ENCODE measurements at regions not wholly inside any gene's neighbourhood (a gene's known extent, or its start where the extent isn't known, plus 50 kb on each side); places are given as distances from the start of the nearest gene placed in this dataset.
"Not testable (repeated sequence)": the region's sequence is repeated elsewhere in the genome, so short reads cannot be mapped to it uniquely, and the experiment has no call there.

GRCh38 chr11:22920939-22921565 lies 60.8 kb upstream of the CCDC179 start:
- no peak overlapping the region for H3K4me3 ChIP-seq (ENCODE audit: low read length)
- H3K27me3 ChIP-seq (ENCODE audit: insufficient read depth, low read length) = no peaks in the 10 kb centered on the region
- H2AFZ ChIP-seq (ENCODE audit: low read depth, low read length) = no peak overlapping the region
- H3K36me3 ChIP-seq (ENCODE audit: insufficient read depth, low read length) = no peaks in the 10 kb centered on the region
- H3K9me3 ChIP-seq (ENCODE audit: low read length) = no peaks in the 10 kb centered on the region
- H3K4me1 ChIP-seq (ENCODE audit: insufficient read depth, low read length) = no peaks in the 10 kb centered on the region

GRCh38 chr11:22922672-22923071 lies 62.4 kb upstream of the CCDC179 start:
- H3K9me3 ChIP-seq (ENCODE audit: low read length) = no peaks in the 10 kb centered on the region
- no peaks in the 10 kb centered on the region for H3K36me3 ChIP-seq (ENCODE audit: insufficient read depth, low read length)
- H2AFZ ChIP-seq (ENCODE audit: low read depth, low read length) = no peak overlapping the region
- H3K27me3 ChIP-seq (ENCODE audit: insufficient read depth, low read length) = no peaks in the 10 kb centered on the region
- no peaks in the 10 kb centered on the region for H3K4me1 ChIP-seq (ENCODE audit: insufficient read depth, low read length)
- no peak overlapping the region for H3K4me3 ChIP-seq (ENCODE audit: low read length)

- H3K4me1 ChIP-seq (ENCODE audit: insufficient read depth, low read length) = no peaks in the 10 kb centered on the region
- H3K9me3 ChIP-seq (ENCODE audit: low read length) = no peaks in the 10 kb centered on the region
- no peaks in the 10 kb centered on the region for H3K36me3 ChIP-seq (ENCODE audit: insufficient read depth, low read length)
- H3K27me3 ChIP-seq (ENCODE audit: insufficient read depth, low read length) = no peaks in the 10 kb centered on the region
- H2AFZ ChIP-seq (ENCODE audit: low read depth, low read length) = no peak overlapping the region
- no peak overlapping the region for H3K4me3 ChIP-seq (ENCODE audit: low read length)
These were observed 63.3 kb upstream of the CCDC179 start for GRCh38 chr11:22923561-22923960.

- no peaks in the 10 kb centered on the region for H3K9me3 ChIP-seq (ENCODE audit: low read length)
- H2AFZ ChIP-seq (ENCODE audit: low read depth, low read length) = no peak overlapping the region
- no peaks in the 10 kb centered on the region for H3K27me3 ChIP-seq (ENCODE audit: insufficient read depth, low read length)
These were observed 66.1 kb upstream of the CCDC179 start for GRCh38 chr11:22926341-22926740.

GRCh38 chr11:22927793-22928192 lies 67.5 kb upstream of the CCDC179 start:
- Histone ChIP-seq H3K4me1 (ENCODE audit: insufficient read depth, low read length) (no peaks in the 10 kb centered on the region), H3K9me3 (ENCODE audit: low read length) (no peaks in the 10 kb centered on the region), H3K36me3 (ENCODE audit: insufficient read depth, low read length) (no peaks in the 10 kb centered on the region), H2AFZ (ENCODE audit: low read depth, low read length) (no peak overlapping the region), H3K27me3 (ENCODE audit: insufficient read depth, low read length) (no peaks in the 10 kb centered on the region), H3K4me3 (ENCODE audit: low read length) (no peak overlapping the region)

More at GRCh38 chr11:22926341-22926740, 66.1 kb upstream of the CCDC179 start:
- Histone ChIP-seq H3K4me1 (ENCODE audit: insufficient read depth, low read length) (no peaks in the 10 kb centered on the region), H3K36me3 (ENCODE audit: insufficient read depth, low read length) (no peaks in the 10 kb centered on the region), H3K4me3 (ENCODE audit: low read length) (no peak overlapping the region)

- no peaks in the 10 kb centered on the region for H3K27me3 ChIP-seq (ENCODE audit: insufficient read depth, low read length)
- H3K36me3 ChIP-seq (ENCODE audit: insufficient read depth, low read length) = no peaks in the 10 kb centered on the region
- no peak overlapping the region for H2AFZ ChIP-seq (ENCODE audit: low read depth, low read length)
- no peaks in the 10 kb centered on the region for H3K4me1 ChIP-seq (ENCODE audit: insufficient read depth, low read length)
- H3K9me3 ChIP-seq (ENCODE audit: low read length) = no peaks in the 10 kb centered on the region
- no peak overlapping the region for H3K4me3 ChIP-seq (ENCODE audit: low read length)
These were observed 68.1 kb upstream of the CCDC179 start for GRCh38 chr11:22928207-22928917.

- Histone ChIP-seq H3K36me3 (ENCODE audit: insufficient read depth, low read length) (no peaks in the 10 kb centered on the region), H3K4me1 (ENCODE audit: insufficient read depth, low read length) (no peaks in the 10 kb centered on the region), H3K4me3 (ENCODE audit: low read length) (no peak overlapping the region), H3K27me3 (ENCODE audit: insufficient read depth, low read length) (no peaks in the 10 kb centered on the region), H2AFZ (ENCODE audit: low read depth, low read length) (no peak overlapping the region), H3K9me3 (ENCODE audit: low read length) (no peaks in the 10 kb centered on the region)
These were observed 70.7 kb upstream of the CCDC179 start for GRCh38 chr11:22930816-22931594.

- Histone ChIP-seq H3K36me3 (ENCODE audit: insufficient read depth, low read length) (no peaks in the 10 kb centered on the region), H3K27me3 (ENCODE audit: insufficient read depth, low read length) (no peaks in the 10 kb centered on the region), H2AFZ (ENCODE audit: low read depth, low read length) (no peak overlapping the region), H3K4me3 (ENCODE audit: low read length) (no peak overlapping the region), H3K4me1 (ENCODE audit: insufficient read depth, low read length) (no peaks in the 10 kb centered on the region), H3K9me3 (ENCODE audit: low read length) (no peaks in the 10 kb centered on the region)
These were observed 78.4 kb upstream of the CCDC179 start for GRCh38 chr11:22938691-22939090.

- not testable (repeated sequence) for H3K27me3 ChIP-seq (ENCODE audit: insufficient read depth, low read length); H2AFZ ChIP-seq (ENCODE audit: low read depth, low read length); H3K36me3 ChIP-seq (ENCODE audit: insufficient read depth, low read length); H3K9me3 ChIP-seq (ENCODE audit: low read length); H3K4me1 ChIP-seq (ENCODE audit: insufficient read depth, low read length); H3K4me3 ChIP-seq (ENCODE audit: low read length)
These were observed 81.3 kb upstream of the CCDC179 start for GRCh38 chr11:22941544-22941943.

- Histone ChIP-seq H2AFZ (ENCODE audit: low read depth, low read length) (no peak overlapping the region), H3K9me3 (ENCODE audit: low read length) (no peaks in the 10 kb centered on the region), H3K36me3 (ENCODE audit: insufficient read depth, low read length) (no peaks in the 10 kb centered on the region), H3K4me1 (ENCODE audit: insufficient read depth, low read length) (no peaks in the 10 kb centered on the region), H3K27me3 (ENCODE audit: insufficient read depth, low read length) (no peaks in the 10 kb centered on the region), H3K4me3 (ENCODE audit: low read length) (no peak overlapping the region)
These were observed 97.5 kb upstream of the CCDC179 start for GRCh38 chr11:22957786-22958185.

- Histone ChIP-seq H3K4me3 (ENCODE audit: low read length) (no peak overlapping the region), H3K36me3 (ENCODE audit: insufficient read depth, low read length) (no peaks in the 10 kb centered on the region), H3K27me3 (ENCODE audit: insufficient read depth, low read length) (no peaks in the 10 kb centered on the region), H2AFZ (ENCODE audit: low read depth, low read length) (no peak overlapping the region), H3K9me3 (ENCODE audit: low read length) (no peaks in the 10 kb centered on the region), H3K4me1 (ENCODE audit: insufficient read depth, low read length) (no peaks in the 10 kb centered on the region)
These were observed 114.0 kb upstream of the CCDC179 start for GRCh38 chr11:22974251-22974650.

GRCh38 chr11:22976146-22976545 lies 115.9 kb upstream of the CCDC179 start:
- no peaks in the 10 kb centered on the region for H3K27me3 ChIP-seq (ENCODE audit: insufficient read depth, low read length)
- no peaks in the 10 kb centered on the region for H3K4me1 ChIP-seq (ENCODE audit: insufficient read depth, low read length)
- no peak overlapping the region for H2AFZ ChIP-seq (ENCODE audit: low read depth, low read length)
- H3K9me3 ChIP-seq (ENCODE audit: low read length) = no peaks in the 10 kb centered on the region
- H3K4me3 ChIP-seq (ENCODE audit: low read length) = no peak overlapping the region
- no peaks in the 10 kb centered on the region for H3K36me3 ChIP-seq (ENCODE audit: insufficient read depth, low read length)

- no peaks in the 10 kb centered on the region for H3K4me1 ChIP-seq (ENCODE audit: insufficient read depth, low read length)
- no peak overlapping the region for H2AFZ ChIP-seq (ENCODE audit: low read depth, low read length)
- H3K27me3 ChIP-seq (ENCODE audit: insufficient read depth, low read length) = no peaks in the 10 kb centered on the region
- H3K9me3 ChIP-seq (ENCODE audit: low read length) = no peaks in the 10 kb centered on the region
- no peak overlapping the region for H3K4me3 ChIP-seq (ENCODE audit: low read length)
- H3K36me3 ChIP-seq (ENCODE audit: insufficient read depth, low read length) = no peaks in the 10 kb centered on the region
These were observed 122.6 kb upstream of the CCDC179 start for GRCh38 chr11:22982903-22983302.
